ENCODE measurements at regions not wholly inside any gene's neighbourhood (a gene's known extent, or its start where the extent isn't known, plus 50 kb on each side); places are given as distances from the start of the nearest gene placed in this dataset.

- no peak for TF ChIP-seq REST (IDR thresholded peaks at IDR 0.05; ENCODE audit: unreplicated experiment)
Observed at GRCh38 chr7:84837405-84837804, 349.5 kb downstream of the SEMA3D start (continued).

- H3K36me3 ChIP-seq (ENCODE audit: insufficient read depth), result no peaks in the 10 kb centered on the region
- no peaks in the 10 kb centered on the region for H3K4me1 ChIP-seq (ENCODE audit: insufficient read depth)
- H3K27me3 ChIP-seq (ENCODE audit: insufficient read depth), result no peaks in the 10 kb centered on the region
- H3K27ac ChIP-seq (ENCODE audit: low read depth), result no peak overlapping the region
- Mint-ChIP-seq H3K27me3 (ENCODE audit: insufficient read depth, low read depth, poor library complexity) (no peaks in the 10 kb centered on the region), H3K4me1 (no peaks in the 10 kb centered on the region), H3K9me3 (no peaks in the 10 kb centered on the region), H3K4me3 (no peak overlapping the region), H3K27ac (no peak overlapping the region), H3K36me3 (ENCODE audit: low read depth) (no peaks in the 10 kb centered on the region)
- ATAC-seq, result no peak
- no peak for DNase-seq (ENCODE audit: low spot score)
- H3F3A ChIP-seq (replicated peaks; ENCODE audit: low read depth), result no peaks in the 10 kb centered on the region
- no peak overlapping the region for H3K4me3 ChIP-seq
- no peaks in the 10 kb centered on the region for H3K79me2 ChIP-seq (replicated peaks; ENCODE audit: insufficient read depth)
- no peak overlapping the region for H2AFZ ChIP-seq
- H3K9me2 ChIP-seq (ENCODE audit: insufficient read depth), result no peaks in the 10 kb centered on the region
- no peak overlapping the region for H3K4me2 ChIP-seq
- H4K20me1 ChIP-seq (replicated peaks; ENCODE audit: insufficient read depth), result no peaks in the 10 kb centered on the region
- no peak for TF ChIP-seq ZNF114 (CRISPR knock-in tag; IDR thresholded peaks at IDR 0.05)
- TF ChIP-seq STAT1 (IDR thresholded peaks at IDR 0.05; ENCODE audit: unreplicated experiment), result no peak
- TF ChIP-seq ZNF462 (CRISPR knock-in tag; IDR thresholded peaks at IDR 0.05), result no peak
- no peak for TF ChIP-seq CTCF (conservative IDR thresholded peaks at IDR 0.05; ENCODE audit: low read depth in 2 of 2)
- no peak for TF ChIP-seq POLR2AphosphoS5 (IDR thresholded peaks at IDR 0.05; ENCODE audit: low read depth)
- TF ChIP-seq EZH2phosphoT487 (IDR thresholded peaks at IDR 0.05; ENCODE audit: unreplicated experiment), result no peak
- no peak for TF ChIP-seq ETS1 (IDR thresholded peaks at IDR 0.05)
- no peak for TF ChIP-seq ZNF331 (CRISPR knock-in tag; IDR thresholded peaks at IDR 0.05; ENCODE audit: low read depth)
- TF ChIP-seq CREB1 (CRISPR knock-in tag; IDR thresholded peaks at IDR 0.05; ENCODE audit: low read depth), result no peak
Observed at GRCh38 chr7:84829719-84830118, 357.1 kb downstream of the SEMA3D start.

Measured in GM23338 (cell line).